Anterior cingulate cortex (tissue), 58 donors: ENCODE measurements at regions not wholly inside any gene's neighbourhood (a gene's known extent, or its start where the extent isn't known, plus 50 kb on each side); places are given as distances from the start of the nearest gene placed in this dataset.
A peak's percentile ranks its signal among the peaks of the same experiment; 100 is the strongest.
"Not testable (repeated sequence)": the region's sequence is repeated elsewhere in the genome, so short reads cannot be mapped to it uniquely, and the experiment has no call there.

Experiments used
- DNase-seq, 58 donors: peaks; one replicate each; lab custom pipeline; 2025; lab: John Stamatoyannopoulos, UW

DNA sequence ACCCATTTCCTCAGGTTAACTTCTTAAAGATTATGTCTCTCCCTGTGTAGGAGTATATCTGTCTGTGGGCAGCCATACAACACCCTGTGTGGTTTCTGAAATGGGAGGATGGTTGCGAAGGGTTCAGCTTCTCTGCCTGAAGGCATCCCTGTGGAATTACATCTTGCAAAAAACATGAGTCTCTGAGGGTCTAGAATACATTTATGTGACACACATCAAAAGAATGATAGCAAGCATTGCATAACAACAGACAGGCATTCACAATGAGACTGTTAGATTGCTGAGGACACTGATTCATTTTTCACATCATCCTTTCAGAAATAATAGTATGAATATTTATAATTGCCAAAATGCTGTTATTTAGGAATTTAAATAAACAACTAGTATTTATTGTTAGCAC, 670.9 kb downstream of the HTR1B start:
- no peak for DNase-seq

DNA sequence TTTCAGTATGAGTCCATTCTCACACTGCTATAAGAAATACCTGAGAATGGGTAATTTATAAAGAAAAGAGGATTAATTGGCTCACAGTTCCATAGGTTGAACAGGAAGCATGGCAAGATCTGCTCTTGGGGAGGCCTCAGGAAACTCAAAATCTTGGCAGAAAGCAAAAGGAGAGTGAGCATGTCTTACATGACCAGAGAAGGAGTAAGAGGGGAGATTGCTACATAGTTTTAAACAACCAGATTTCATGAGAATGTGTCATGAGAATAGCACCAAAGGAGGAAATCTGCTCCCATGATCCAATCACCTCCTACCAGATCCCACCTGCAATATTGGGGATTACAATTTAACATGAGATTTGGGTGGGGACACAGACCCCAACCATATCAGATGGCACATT, 672.4 kb downstream of the HTR1B start:
- DNase-seq = no peak

DNA sequence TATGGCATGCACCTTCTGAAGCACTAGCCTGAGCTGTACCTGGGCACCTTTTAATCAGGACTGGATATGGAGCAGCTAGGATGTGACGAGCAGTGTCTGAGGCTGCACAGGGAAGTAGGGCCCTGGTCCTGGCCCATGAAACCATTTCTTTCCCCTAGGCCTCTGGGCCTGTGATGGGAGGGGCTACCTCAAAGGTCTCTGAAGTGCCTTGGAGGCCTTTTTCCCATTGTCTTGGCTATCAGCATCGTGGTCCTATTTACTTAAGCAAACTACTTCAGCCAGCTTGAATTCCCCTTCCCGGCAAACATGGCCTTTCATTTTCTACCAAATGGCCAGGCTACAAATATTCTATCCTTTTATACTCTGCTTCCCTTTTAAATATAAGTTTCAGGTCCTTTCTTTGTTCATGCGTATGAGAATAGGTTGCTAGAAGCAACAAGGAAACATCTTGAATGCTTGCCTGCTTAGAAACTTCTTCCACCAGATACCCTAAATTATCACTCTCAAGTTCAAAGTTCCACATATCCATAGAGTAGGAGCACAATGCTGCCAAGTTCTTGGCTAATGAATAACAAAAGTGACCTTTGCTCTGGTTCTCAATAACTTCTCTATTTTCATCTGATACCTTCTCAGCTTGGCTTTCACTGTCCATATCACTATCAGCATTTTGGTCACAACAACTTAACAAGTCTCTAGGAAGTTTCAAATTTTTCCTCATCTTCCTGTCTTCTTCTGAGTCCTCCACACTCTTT, 673.1 kb downstream of the HTR1B start:
- no peak for DNase-seq

DNA sequence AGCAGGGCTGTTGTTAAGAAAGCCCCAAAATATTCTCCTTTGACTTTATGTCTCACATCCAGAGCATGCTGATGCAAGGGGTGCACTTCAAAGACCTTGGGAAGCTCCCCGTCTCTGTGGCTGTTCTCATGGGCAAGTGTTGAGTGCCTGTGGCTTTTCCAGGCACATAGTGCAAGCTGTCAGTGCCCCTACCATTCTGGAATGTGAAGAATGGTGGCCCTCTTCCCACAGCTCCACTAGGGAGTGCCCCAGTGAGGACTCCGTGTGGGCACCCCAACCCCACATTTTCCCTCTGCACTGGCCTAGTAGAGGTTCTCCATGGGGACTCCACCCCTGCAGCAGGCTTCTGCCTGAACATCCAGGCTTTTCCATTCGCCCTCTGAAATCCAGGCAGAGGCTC, 673.7 kb downstream of the HTR1B start:
- no peak for DNase-seq

DNA sequence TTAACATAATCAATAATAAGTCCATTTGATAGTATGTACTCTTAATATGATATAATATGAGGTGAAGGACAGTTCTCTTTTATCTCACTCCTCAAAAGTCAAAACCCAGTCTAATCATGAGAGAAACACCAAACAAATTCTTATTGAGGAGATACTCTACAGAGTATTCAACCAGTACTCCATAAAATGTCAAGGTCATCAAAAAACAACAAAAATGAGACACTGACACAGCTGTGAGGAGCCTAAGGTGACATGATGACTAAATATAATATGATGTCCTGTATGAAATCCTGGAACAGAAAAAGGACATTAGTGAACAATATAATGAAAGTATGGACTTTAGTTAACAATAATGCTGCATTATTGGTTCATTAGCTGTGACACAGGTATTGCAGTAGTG, 675.1 kb downstream of the HTR1B start:
- DNase-seq = no peak

DNA sequence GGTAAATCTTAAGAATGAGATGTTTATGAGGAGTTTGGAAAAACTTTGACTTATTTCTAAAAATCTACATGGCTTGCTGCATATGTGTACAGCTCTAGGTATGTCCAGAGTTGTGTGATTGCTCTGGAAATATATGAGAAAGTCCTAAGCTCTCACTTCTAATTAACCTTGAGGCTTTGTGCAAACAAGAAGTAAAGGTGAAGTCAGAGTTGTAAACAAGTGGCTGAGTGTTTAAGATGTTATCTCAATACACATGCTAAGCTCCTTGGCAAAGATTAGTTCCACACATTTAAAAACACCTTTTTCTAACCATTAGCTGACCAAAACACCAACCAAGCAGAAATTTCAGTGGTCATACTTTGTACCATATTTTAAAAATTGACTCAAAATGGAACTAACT, 684.2 kb downstream of the HTR1B start:
- DNase-seq = no peak

GRCh38 chr6:76776876-76777275, 686.4 kb downstream of the HTR1B start:
- DNase-seq = no peak

GRCh38 chr6:76774781-76775384, 688.4 kb downstream of the HTR1B start:
- DNase-seq = no peak

GRCh38 chr6:76772951-76773350, 690.3 kb downstream of the HTR1B start:
- no peak for DNase-seq

GRCh38 chr6:76771059-76771634, 692.1 kb downstream of the HTR1B start:
- peak in 1 of 58 donors; percentile 2 for DNase-seq

DNA sequence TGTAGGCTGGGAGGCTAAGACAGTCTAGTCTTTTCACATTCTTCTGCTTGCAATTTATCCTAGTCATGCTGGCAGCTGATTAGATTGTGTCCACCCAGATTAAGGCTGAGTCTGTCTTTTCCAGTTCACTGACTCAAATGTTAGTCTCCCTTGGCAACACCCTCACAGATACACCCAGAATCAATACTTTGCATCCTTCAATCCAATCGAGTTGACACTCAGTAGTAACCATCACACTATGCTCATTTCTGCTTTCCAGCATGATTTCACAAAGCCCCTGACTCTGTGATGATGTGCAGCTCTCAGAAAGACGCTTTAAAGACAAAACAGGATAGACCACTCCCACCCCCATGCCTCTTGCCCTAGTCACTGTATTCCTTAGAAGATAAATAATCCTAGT, 693.0 kb downstream of the HTR1B start:
- DNase-seq = no peak

GRCh38 chr6:76768556-76768955, 694.7 kb downstream of the HTR1B start:
- no peak for DNase-seq

- no peak for DNase-seq
These were observed 691.6 kb upstream of the IMPG1 start for GRCh38 chr6:76764057-76764456.

DNA sequence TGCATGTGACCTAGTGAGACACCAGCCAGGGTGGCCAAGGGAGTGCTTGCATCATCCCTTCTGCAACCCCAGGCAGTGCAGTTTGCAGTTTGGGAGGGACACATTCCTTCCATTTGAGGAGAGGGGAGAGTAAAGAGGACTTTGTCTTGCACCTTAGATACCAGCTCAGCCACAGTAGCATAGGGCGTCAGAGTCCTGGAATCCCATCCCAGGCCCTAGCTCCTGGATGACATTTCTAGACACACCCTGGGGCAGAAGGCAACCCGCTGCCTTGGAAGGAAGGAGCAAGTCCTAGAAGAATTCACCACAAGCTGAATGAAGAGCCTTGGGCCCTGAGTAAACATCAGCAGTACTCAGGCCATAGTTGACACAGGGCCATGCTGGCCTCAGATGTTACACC, 680.4 kb upstream of the IMPG1 start:
- no peak for DNase-seq

- not testable (repeated sequence) for DNase-seq
These were observed 672.9 kb upstream of the IMPG1 start for GRCh38 chr6:76745388-76745787.

- DNase-seq = not testable (repeated sequence)
These were observed 671.8 kb upstream of the IMPG1 start for GRCh38 chr6:76744151-76744720.

DNA sequence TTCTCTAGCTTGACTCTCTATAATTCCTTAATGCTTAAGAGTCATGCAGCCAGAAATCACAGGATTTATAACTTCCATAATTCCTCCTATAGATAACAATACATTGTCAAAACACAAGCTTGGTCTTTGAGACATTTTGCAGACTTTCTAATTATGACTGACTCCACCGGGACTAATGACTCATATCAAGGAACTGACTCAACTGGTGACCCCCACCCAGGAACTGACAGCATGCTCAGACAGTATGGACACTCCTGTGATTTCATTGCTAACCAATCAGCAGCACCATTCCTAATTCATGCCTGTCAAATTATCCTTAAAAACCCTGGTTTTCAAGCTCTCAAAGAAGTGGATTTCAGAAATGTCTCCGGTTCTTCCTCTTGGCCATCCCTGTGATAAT, 670.5 kb upstream of the IMPG1 start:
- no peak for DNase-seq

- DNase-seq = no peak
These were observed 647.0 kb upstream of the IMPG1 start for GRCh38 chr6:76719449-76719848.

DNA sequence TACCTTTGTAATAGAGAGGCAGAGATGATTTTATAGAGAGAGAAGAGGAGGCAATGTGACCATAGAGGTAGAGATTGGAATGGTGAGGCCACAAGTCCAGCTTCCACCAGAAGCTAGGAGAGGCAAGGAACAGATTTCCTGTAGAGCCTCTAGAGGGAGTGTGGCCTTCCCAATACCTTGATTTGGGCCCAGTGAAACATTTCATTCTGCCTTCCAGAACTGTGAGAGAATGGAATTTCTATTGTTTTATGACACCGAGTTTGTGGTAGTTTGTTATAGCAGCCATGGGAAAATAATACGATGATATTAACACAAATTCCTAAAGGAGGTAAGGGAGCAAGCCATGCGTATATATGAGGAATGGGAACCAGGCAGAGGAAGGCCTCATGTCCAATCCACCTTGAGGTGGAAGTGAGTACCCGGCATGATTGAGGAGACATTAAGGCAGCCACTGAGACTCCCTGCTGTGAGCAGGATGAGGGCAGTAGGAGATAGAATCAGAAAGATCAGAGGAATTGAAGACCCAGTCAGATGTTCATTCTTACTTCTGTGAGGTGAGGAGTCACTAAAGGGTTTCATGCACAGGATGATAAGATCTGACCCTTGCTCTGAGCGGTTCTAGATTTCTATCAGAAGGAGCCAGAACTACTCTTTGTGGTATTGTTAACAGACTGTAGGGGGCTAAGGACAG, 636.3 kb upstream of the IMPG1 start:
- no peak for DNase-seq

GRCh38 chr6:76707630-76708029, 635.2 kb upstream of the IMPG1 start:
- no peak for DNase-seq

DNA sequence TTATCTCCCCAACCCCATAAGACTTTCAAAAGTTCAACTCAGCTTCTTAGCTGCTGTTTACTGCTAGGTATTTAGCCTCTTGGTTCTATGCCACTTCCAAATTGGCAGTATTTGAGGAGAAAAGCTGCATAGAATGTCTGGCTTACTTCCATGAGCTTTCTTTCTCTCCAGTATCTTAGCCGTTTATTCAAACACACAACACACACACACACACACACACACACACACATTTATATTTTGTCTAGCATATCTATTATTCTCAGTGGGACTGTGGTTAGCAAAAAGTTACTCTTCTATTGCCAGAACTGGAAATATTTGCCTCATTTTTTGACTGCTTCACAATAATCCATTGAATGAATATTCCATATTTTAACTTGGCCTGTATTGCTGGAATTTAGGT, 634.2 kb upstream of the IMPG1 start:
- no peak for DNase-seq
